ENCODE measurements at regions not wholly inside any gene's neighbourhood (a gene's known extent, or its start where the extent isn't known, plus 50 kb on each side); places are given as distances from the start of the nearest gene placed in this dataset.

GRCh38 chr6:141884850-141885249 lies 247.9 kb upstream of the GJE1 start:
- no peaks in the 10 kb centered on the region for H3K27me3 Mint-ChIP-seq (ENCODE audit: insufficient read depth, unreplicated experiment)
- no peak overlapping the region for H3K27ac Mint-ChIP-seq (ENCODE audit: unreplicated experiment)
- no peak overlapping the region for H3K4me3 Mint-ChIP-seq (ENCODE audit: unreplicated experiment)
- H3K4me1 ChIP-seq = no peaks in the 10 kb centered on the region
- POLR2A ChIA-PET = no interaction called here
- DNase-seq = no peak
- intact Hi-C loops (cut with micrococcal nuclease; ENCODE audit: unreplicated experiment) = no loop called here
- no peaks in the 10 kb centered on the region for H3K9me3 ChIP-seq
- H3K4me1 Mint-ChIP-seq (ENCODE audit: low read depth, unreplicated experiment) = no peaks in the 10 kb centered on the region
- H3K36me3 Mint-ChIP-seq (ENCODE audit: insufficient read depth, unreplicated experiment) = no peaks in the 10 kb centered on the region
- H3K27me3 ChIP-seq (replicated peaks; ENCODE audit: control insufficient read depth, insufficient read depth, low read length) = no peaks in the 10 kb centered on the region
- BruUV-seq (replicated peaks) = no TSS peak
- H3K36me3 ChIP-seq (ENCODE audit: control insufficient read depth, insufficient read depth, low read length) = no peaks in the 10 kb centered on the region
- CTCF ChIA-PET = no interaction called here
- no peak overlapping the region for H3K4me3 ChIP-seq (ENCODE audit: low read depth, low read length)
- H3K9me3 Mint-ChIP-seq (ENCODE audit: unreplicated experiment) = peaks cover 21% of the 10 kb centered on the region
- TF ChIP-seq CTCF (IDR thresholded peaks at IDR 0.05; ENCODE audit: insufficient read depth in 1 of 2, low read depth in 1 of 2, low read length in 1 of 2, severe bottlenecking in 1 of 2, unreplicated experiment in 1 of 2) = no peak

GRCh38 chr6:141878686-141879085 lies 254.0 kb upstream of the GJE1 start:
- no peak overlapping the region for H3K4me3 Mint-ChIP-seq (ENCODE audit: unreplicated experiment)
- no peaks in the 10 kb centered on the region for H3K27me3 ChIP-seq (replicated peaks; ENCODE audit: control insufficient read depth, insufficient read depth, low read length)
- H3K27me3 Mint-ChIP-seq (ENCODE audit: insufficient read depth, unreplicated experiment) = no peaks in the 10 kb centered on the region
- no peaks in the 10 kb centered on the region for H3K36me3 Mint-ChIP-seq (ENCODE audit: insufficient read depth, unreplicated experiment)
- peaks cover 6% of the 10 kb centered on the region; the same call in 1 of the 2 replicates for H3K4me1 ChIP-seq
- H3K9me3 Mint-ChIP-seq (ENCODE audit: unreplicated experiment) = no peaks in the 10 kb centered on the region
- ChIA-PET CTCF (no interaction called here), POLR2A (no interaction called here)
- H3K36me3 ChIP-seq (ENCODE audit: control insufficient read depth, insufficient read depth, low read length) = no peaks in the 10 kb centered on the region
- no peak for TF ChIP-seq CTCF (IDR thresholded peaks at IDR 0.05; ENCODE audit: insufficient read depth in 1 of 2, low read depth in 1 of 2, low read length in 1 of 2, severe bottlenecking in 1 of 2, unreplicated experiment in 1 of 2)
- no peak for DNase-seq
- H3K4me1 Mint-ChIP-seq (ENCODE audit: low read depth, unreplicated experiment) = no peaks in the 10 kb centered on the region
- no peak overlapping the region for H3K27ac Mint-ChIP-seq (ENCODE audit: unreplicated experiment)
- H3K9me3 ChIP-seq = no peaks in the 10 kb centered on the region
- BruUV-seq (replicated peaks) = no TSS peak
- intact Hi-C loops (cut with micrococcal nuclease; ENCODE audit: unreplicated experiment) = no loop called here
- H3K4me3 ChIP-seq (ENCODE audit: low read depth, low read length) = no peak overlapping the region

- BruUV-seq (replicated peaks) = no TSS peak
- Mint-ChIP-seq H3K9me3 (ENCODE audit: unreplicated experiment) (no peaks in the 10 kb centered on the region), H3K36me3 (ENCODE audit: insufficient read depth, unreplicated experiment) (no peaks in the 10 kb centered on the region), H3K4me3 (ENCODE audit: unreplicated experiment) (no peak overlapping the region), H3K27me3 (ENCODE audit: insufficient read depth, unreplicated experiment) (no peaks in the 10 kb centered on the region), H3K4me1 (ENCODE audit: low read depth, unreplicated experiment) (no peaks in the 10 kb centered on the region), H3K27ac (ENCODE audit: unreplicated experiment) (no peak overlapping the region)
- H3K9me3 ChIP-seq = no peaks in the 10 kb centered on the region
- H3K36me3 ChIP-seq (ENCODE audit: control insufficient read depth, insufficient read depth, low read length) = no peaks in the 10 kb centered on the region
- no peak for TF ChIP-seq CTCF (IDR thresholded peaks at IDR 0.05; ENCODE audit: insufficient read depth in 1 of 2, low read depth in 1 of 2, low read length in 1 of 2, severe bottlenecking in 1 of 2, unreplicated experiment in 1 of 2)
- no peak overlapping the region for H3K4me3 ChIP-seq (ENCODE audit: low read depth, low read length)
- intact Hi-C loops (cut with micrococcal nuclease; ENCODE audit: unreplicated experiment) = no loop called here
- DNase-seq = no peak
- CTCF ChIA-PET = no interaction called here
- no peaks in the 10 kb centered on the region for H3K27me3 ChIP-seq (replicated peaks; ENCODE audit: control insufficient read depth, insufficient read depth, low read length)
- H3K4me1 ChIP-seq = peaks cover 6% of the 10 kb centered on the region; the same call in 1 of the 2 replicates
- POLR2A ChIA-PET = no interaction called here
Observed at GRCh38 chr6:141877275-141877983, 255.3 kb upstream of the GJE1 start.
